HG03571 (cell line): ENCODE measurements at regions not wholly inside any gene's neighbourhood (a gene's known extent, or its start where the extent isn't known, plus 50 kb on each side); places are given as distances from the start of the nearest gene placed in this dataset.

Source experiments
- ATAC-seq: cut with Tn5 transposase; IDR thresholded peaks from one replicate; pipeline ENCODE4 v1.9.1; 2021; ENCODE audit not compliant: unreplicated experiment

DNA sequence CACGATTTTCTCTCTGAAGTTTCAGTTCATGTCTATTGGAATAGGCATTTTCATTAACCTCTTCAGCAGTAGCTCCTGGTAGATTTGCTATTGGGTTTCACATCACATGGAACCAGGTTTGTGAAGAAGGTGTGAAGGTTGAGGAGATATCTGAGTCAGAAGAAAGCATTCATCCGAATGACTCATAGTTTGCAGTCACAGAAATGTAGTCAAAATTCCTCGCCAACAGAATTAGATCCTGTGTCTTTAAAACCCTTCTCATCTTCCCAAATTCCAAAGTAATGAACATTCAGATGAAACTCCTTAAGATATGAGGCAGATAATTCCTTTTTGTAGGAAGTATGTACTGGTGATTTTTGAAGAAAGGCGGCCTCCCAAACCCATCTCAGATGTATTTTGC lies 125.0 kb upstream of the LARGE1 start:
- ATAC-seq = no peak

DNA sequence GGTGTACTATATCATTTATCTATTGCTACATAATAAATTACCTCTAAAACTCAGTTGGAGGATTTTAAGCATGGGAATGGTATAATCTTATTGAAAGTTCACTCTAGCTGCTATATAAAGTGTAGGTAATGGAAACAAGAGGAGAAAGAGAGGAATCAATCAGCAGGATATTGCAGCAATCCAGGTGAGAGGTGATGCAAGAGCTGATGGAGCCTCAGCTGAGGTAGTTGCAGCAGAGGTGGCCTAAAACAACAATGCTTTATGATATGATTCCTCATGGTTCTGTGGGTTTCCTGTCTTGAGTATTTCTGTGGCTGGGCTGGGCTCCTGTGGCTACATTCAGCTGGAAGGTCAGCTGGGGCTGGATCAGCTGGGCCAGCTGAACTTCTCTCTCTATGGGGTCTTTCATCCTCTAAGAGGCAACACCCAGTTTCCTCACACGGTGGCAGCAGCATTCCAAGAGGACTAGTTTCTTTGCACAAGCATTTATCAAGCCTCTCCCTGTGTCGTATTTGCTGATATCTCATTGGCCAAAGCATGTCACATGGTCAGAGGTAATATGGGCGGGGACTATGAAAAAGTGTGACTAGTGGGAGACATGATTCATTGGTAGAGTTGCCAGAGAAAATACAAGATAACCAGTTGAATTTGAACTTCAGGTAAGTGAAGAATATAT lies 135.4 kb upstream of the LARGE1 start:
- no peak for ATAC-seq

DNA sequence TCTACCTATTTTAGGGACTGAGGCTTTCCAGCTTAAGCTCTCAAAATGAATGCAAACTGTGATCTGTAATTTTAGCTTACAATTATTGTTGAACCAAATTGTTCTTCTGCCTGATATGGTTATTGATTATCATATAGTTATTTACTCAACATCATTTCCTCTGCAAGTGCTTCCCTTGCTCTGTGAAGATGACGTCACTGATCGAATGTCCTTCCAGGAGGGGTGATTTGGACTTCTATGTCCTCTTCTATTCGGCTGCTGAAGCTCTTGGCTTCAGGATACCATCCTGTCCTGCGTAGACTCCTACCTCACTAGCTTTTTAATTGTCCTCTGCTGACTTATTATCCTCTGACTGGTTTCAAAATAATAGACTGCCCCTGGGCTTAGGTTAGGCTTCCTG lies 137.4 kb upstream of the LARGE1 start:
- ATAC-seq = no peak

DNA sequence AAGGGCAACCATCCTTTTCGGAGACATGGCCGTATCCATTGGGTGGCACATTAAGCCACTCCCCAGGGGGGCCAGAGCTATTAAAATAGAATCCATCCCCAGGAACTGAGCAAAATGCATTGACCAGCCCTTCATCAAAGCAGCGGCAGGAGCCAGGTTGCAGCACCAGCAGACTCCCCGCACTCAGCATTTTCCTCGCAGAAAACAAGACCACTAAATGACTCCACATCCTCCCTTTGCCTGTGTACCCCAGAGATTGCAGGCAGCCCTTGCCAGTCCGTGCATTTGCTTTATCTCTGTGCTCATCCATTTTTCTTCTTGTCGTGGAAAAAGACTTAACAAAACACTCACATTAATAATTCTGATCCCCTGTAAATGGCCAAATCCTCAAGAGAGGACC lies 144.4 kb upstream of the LARGE1 start:
- ATAC-seq = no peak

DNA sequence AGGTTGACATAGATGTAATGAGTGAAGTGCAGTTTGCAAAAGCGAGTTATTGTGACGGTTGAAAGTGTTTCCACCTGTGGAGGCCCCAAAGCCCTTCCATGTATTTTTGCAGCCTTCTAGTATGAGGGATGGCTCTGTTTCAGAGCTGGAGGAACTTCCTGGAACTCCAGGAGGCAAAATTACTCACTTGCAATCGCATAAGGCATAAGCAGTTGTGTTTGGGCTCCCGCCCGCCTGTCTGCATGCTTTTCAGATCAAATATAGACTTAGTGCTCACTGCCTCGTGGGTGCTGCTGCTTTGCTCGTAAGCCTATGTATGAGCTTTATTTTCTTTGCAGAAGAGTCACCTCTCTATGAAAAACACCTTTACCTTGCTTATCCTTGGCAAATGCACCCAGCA lies 146.8 kb upstream of the LARGE1 start:
- no peak for ATAC-seq

DNA sequence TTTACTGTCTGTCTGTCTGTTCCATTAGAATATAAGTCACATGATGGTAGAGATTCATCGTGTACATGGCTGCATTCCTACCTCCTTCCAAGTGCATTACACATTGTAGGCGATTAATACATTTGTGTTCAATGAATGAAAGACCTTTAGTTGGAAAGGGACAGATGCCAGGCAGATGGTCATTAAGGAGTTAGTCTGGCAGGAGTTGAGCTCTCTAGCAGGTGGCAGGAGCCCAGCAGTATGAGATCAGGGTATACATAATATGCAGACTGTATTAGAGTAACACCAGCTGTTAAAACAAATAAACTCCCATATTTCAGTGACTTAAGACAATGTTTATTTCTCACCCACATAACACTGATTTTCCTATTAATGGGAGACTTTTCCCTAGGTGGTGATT lies 147.7 kb upstream of the LARGE1 start:
- no peak for ATAC-seq

DNA sequence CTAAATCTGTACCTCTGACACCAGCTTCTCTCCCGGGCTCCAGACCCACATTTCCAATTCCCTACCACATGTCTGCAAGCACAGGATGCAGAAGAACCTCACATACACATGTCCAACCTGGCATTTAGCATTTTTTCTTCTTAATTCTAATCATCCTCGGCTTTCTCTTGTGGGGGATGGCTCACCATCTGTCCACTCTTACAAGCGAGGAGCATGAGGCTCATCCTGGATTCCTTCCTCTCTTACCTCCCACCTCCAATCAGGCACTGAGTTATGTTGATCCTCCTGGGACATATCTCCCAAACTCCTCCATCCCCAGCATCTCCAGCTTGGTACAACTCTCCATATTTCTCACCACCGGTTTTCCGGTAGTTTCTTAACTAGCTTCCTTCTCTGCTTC lies 149.8 kb upstream of the LARGE1 start:
- no peak for ATAC-seq

DNA sequence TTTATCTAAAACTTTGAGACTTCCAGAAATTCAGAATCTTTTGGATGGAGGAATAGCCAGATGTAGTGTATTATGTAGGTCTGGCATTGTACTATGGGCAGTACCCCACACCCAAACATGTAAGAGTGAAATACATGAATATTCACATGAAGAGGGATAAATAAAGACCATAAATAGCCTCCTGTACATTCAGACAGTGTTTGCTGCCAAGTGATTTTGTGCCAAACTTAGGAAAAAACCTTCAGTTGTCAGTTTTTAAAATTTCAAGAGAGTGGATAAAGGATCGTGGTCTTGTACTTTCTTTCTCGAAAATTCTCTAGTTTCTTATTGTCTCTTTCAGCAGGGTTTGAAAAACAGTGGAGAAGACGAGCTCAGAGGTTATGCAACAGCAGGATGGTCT lies 150.3 kb upstream of the LARGE1 start:
- no peak for ATAC-seq

DNA sequence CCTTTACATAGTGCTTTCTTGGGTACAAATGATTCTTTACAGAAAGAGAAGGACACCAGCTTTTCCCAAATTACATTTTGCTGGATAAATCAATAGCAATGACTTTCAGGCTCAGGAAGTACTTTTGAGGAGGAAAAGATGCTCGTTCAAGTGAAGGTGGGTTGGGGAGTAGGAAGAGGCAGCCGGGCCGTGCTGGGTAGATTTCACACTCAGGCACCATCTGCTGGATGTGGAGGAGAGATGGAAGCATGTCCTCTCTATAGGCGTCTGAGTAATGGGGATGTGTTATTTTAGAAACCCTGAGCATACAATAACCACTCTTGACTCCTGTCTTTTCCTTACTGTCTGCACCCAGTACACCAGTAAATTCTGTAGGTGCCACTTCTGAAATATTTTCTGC lies 152.3 kb upstream of the LARGE1 start:
- ATAC-seq = no peak

DNA sequence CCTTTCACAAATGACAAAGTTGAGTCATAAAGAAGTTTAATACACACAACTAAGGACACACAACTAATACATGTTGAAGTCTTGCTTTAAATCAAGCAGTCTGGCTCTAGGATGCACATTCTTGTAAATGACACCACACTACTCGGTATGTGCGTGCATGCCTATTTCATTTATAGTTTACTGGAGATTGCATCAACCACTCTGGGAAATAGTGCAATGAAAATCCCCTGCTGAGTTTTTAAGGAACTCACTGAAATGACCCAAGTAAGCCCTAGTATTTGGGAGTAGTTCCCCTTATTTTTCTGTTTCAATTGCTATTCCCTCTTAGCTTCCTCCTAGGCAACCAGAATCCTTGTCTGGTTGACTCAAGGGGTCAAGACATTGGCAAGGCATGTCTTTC lies 160.2 kb upstream of the LARGE1 start:
- ATAC-seq = no peak

DNA sequence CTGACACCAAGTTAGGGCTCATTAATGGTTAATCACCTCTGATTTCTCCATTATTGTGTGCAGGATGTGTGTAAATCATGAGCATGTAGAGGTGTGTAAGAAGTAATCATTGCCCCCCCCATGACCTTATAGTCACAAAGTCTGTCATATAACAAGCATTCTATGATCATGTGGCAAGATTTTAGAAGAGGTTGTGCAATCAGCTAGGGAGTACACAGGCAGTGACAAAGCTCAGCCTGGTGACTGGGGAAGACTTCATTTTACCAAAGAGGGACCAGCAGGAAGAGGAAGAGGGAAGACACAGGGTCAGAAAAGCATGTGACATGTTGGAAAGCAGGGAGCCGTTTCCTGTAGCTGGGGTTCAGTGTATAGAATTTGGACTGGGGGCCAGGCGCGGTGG lies 176.5 kb upstream of the LARGE1 start:
- ATAC-seq = no peak

DNA sequence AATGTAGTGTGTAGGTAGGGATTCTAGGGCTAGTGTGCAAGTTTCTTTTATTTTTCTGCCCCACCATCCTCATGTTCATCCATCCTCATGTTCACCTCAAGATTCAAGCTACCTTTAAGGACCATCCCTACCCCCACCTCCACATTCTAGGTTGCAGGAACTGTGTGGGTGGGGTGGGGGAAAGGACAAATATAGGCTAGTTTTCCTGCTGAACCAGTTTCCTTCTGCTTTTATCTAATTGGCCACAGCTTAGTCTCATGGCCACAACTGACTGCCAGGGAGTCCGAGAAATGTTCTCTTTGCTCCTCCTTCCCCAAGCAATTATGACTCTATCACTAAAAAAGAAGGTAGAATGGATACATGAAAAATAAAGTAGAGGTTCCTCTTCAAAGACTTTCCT lies 179.0 kb upstream of the LARGE1 start:
- no peak for ATAC-seq

DNA sequence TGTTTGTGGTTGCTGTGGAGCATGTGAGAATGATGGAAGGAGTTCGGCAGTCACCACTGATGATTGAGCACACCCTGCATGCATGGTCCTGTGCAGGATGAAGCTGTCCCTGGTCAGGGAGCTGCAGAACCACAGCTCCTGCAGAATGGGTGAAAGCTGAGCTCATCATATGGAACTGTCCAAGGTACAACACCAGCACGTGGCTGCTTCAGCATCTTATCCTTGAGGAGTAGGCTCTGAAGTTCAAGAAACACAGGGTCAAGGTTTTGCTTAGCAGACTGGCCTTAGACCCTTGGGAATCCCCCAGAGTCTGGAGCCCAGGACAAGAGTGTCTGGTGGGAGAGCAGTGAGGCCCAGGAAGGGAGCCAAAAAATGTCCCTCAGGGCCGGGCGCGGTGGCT lies 182.4 kb upstream of the LARGE1 start:
- ATAC-seq = no peak

DNA sequence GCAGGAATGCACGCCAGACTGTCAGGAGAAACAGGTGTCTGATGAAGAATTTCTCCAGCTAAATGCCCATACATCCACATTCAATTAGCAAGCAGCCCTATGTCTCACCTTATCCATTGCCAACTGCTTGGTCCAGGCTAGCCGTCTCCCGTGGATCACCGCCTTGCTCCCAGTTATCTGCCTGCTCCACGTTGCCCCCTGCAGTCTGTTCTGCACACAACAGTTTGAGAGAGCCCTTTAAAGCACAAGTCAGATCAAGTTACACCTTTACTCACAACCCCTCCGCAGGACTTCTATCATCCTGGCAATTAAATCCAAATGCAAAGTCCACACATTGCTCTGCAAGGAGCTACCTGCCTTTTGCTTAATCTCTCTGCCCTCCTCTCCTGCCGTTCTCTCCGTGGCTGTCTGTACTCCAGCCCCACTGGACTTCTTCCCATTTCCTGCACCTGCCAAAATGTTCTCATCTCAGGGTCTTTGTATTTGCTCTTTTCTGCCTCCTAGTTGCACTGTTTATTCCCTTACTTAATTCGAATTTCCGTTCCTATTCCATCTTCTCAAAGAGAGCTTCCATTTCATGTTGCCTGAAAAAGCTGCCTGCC lies 185.3 kb upstream of the LARGE1 start:
- no peak for ATAC-seq

DNA sequence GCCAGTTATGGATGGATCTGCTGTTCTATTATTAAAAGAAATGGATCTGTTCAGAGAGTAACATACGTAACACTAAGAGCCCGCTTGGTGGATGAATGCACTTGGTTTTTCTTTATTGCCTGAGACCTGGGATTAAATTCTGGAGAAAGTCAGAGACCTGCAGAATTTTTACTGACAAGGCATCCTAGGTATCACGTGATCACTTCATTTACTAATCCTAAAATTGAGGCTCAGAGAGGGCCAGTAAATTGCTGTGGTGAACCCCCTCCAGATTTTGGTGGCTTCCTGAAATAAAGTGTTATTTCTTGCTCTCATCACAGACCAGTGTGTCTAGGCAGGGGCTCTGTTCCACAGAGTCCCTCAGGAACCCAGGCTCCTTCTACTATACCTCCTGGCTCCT lies 187.9 kb upstream of the LARGE1 start:
- no peak for ATAC-seq

DNA sequence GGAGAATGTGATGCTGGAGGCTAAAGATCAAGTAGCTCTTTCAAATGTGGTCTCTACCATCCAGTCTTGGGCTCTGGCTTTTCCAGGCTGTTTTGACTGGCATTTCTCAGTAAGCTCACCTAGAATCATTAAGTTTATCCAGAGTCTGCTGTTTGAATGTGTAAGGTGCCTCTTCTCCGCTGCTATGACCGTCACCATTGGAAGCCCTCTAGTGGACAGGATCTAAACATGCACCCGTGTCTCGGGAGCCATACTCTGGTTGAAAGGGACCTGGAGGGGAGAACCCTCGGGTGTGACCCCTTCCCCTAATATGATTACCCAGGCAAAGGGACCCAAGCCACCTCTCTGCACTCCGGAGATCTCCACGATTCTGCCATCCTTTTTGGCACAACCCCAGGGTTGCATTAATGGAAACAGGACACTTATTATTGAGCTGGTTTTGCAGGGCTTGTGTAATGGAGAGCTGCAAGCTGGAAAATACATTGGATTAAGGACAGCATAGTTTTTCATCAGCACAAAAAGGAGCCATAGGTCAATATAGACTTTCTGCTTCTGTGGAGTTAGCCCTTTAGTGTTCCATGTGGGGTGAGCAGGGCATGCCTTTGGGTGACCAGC lies 191.0 kb upstream of the LARGE1 start:
- ATAC-seq = no peak

DNA sequence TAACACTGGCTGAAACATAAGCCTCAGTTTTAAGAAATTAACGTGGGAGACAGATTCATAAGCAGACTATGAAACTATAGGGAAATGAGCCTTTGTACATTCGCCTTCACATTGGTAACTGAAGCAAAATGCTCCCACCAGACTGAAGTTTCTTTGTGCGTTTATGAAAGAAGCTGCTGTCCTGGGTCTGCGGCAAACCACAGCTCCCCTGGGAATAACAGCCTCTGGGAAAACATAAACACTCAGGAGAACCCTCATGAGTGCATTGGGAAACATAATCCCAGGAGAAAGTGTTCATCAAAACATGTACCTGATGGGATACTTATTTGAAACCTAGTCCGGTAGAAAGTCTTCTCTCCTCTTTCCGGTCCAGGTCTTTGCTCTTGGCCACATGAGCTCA lies 193.1 kb upstream of the LARGE1 start:
- no peak for ATAC-seq

DNA sequence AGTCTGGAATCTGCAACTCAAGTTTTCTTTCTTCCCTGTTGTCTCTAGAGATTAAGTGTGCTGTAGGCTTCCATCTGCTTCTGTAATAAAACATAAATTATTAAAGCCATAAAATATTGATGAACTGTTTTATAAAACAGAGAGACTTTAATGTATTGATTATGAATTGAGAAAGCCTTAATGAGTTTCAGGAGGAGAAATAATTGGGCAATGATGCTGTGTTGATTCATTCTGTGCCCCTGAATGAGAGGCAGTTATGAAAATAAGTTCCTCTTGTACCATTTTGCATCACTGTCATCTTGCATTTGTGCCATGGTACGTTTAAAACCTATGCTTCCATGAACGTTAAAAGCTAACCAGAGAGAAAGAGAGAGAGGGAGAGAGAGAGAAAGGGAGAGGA lies 194.1 kb upstream of the LARGE1 start:
- ATAC-seq = no peak

DNA sequence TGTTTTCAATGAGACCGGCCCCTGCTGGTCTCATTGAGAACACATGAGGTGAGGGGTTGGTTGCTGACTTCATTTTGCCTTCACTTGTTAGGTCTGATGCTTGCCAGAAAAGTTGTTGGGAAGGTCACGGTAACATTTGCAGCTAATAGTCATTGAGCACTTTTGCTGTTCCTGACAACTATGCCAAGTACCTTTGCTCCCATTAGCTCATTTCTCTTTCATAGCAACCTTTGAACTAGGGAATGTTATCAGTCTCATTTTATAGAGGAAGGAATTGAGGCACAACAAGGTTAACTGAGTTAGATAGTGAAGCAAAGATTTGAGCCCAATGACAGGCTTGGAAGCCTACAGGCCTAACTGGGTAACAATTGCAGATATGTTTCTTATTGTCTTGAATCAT lies 195.4 kb upstream of the LARGE1 start:
- no peak for ATAC-seq

DNA sequence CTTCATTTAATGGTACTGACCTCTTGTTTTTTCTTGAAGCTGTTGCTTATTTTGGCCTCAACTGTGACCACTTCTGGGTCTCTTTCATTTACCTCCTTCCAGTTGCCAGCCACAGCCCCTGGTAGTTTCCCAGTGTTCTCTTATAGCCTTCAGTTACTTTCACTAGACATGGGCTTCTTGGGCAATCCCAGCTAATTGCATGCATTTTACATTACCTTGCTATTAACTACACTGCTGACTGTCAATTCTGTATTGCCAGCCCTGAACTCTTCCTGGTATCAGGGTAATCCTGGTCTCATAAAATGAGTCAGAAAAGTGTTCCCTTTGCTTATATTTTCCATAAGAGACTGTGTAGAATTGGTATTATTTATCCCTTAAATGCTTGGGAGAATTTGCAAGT lies 195.8 kb upstream of the LARGE1 start:
- ATAC-seq = no peak

DNA sequence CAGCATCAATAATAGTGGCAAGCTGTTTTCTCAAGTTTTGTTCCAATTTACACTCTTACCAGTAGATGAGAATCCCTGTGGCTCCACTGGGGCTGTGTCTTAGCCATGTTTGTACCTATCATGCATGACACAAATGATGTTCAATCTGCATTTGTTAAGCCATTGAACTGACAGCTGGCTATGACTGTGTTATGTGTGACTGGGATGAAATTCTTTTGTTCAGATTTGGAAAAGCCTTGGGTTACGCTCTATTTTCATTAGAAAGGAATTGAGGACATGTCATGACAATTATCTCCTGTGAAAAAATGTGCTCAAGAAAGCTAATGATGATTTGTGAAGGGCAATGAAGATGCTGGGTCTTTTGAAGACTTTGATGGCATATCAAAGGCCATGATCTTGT lies 201.8 kb upstream of the LARGE1 start:
- no peak for ATAC-seq

DNA sequence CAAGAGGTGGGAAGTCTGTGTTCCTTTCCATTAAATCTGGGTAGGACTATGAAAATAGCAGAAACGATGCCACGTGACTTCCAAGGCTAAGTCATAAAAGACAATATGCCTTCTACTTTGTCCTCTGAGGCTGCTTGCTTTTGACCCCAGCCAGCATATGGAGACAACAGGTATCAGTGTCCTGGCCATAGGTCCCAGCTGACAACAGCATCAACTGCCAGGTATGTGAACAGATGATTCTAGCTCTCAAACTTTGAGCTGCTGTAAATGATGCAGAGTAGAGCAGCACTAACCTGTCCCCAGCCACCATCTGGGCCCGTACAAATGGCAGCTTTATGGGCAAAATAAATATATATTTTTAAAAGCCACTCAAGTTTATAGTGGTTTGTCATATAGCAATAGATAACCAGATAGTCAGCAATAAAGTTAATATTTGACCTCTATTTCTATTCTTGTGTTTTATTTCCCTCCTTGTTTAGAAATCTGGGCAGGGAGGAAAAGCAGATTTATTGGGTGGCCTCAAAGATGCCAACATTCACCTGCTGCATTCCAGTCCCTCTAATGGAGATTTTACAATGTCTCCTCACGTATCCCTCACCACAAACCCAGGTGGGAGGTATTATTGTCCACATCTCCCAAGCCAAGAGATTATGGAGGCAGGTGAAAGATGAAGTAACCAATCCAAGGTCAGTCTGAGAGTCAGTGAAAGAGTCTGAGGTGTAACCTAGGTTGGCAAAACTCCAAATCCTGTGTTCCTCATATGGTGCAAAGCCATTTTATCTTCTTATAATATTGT lies 209.6 kb upstream of the LARGE1 start:
- ATAC-seq = no peak
